Natural killer cell (primary cell): ENCODE measurements at regions not wholly inside any gene's neighbourhood (a gene's known extent, or its start where the extent isn't known, plus 50 kb on each side); places are given as distances from the start of the nearest gene placed in this dataset.

Experiments used
- ATAC-seq, 3 donors: fragments of 150-1000 bp in 2 of 3; fragments of 200-7000 bp in 1 of 3; cut with Tn5 transposase; 1 replicate in 1 of 3; 2 replicates in 2 of 3; pipeline ENCODE4 v1.10.0; 2021; ENCODE audit warnings: mild to moderate bottlenecking in 2 of 3, moderate library complexity in 2 of 3
- DNase-seq, 2 donors: peaks; one replicate each; pipeline versions ENCODE4 v3.0.0 to v3.0.0-alpha.2; 2013 to 2021; ENCODE audit warnings: mixed read lengths in 1 of 2
- H3K27ac ChIP-seq: one replicate; pipeline ENCODE4 v1.5.1; 2013; ENCODE audit warnings: mild to moderate bottlenecking, low read length
- H3K27me3 ChIP-seq: one replicate; pipeline ENCODE4 v1.6.1; 2013; ENCODE audit warnings: low read length; ENCODE audit not compliant: control insufficient read depth, insufficient read depth
- H3K36me3 ChIP-seq: one replicate; pipeline ENCODE4 v1.6.1; 2013; ENCODE audit warnings: low read length; ENCODE audit not compliant: control insufficient read depth, insufficient read depth
- H3K4me1 ChIP-seq: one replicate; pipeline ENCODE4 v1.6.1; 2013; ENCODE audit warnings: low read length; ENCODE audit not compliant: control insufficient read depth, insufficient read depth
- H3K4me3 ChIP-seq: one replicate; pipeline ENCODE4 v1.5.1; 2013; ENCODE audit warnings: low read length
- H3K9me3 ChIP-seq: one replicate; pipeline ENCODE4 v1.6.1; 2013; ENCODE audit warnings: low read length; ENCODE audit not compliant: control insufficient read depth, insufficient read depth
- H3K27ac Mint-ChIP-seq, 2 donors: one replicate each; pipeline ENCODE4 v1.8.0; 2022; ENCODE audit warnings: mild to moderate bottlenecking in 2 of 2, mixed read lengths in 2 of 2, moderate library complexity in 1 of 2
- H3K27me3 Mint-ChIP-seq, 2 donors: one replicate each; pipeline ENCODE4 v1.8.0; 2022; ENCODE audit warnings: low read depth in 2 of 2, mixed read lengths in 2 of 2
- H3K36me3 Mint-ChIP-seq: one replicate; pipeline ENCODE4 v1.8.0; 2022; ENCODE audit warnings: mixed read lengths
- H3K4me1 Mint-ChIP-seq, 2 donors: one replicate each; pipeline ENCODE4 v1.8.0; 2022; ENCODE audit warnings: mixed read lengths in 2 of 2
- H3K4me3 Mint-ChIP-seq: one replicate; pipeline ENCODE4 v1.8.0; 2022; ENCODE audit warnings: mild to moderate bottlenecking, moderate library complexity, mixed read lengths
- H3K9me3 Mint-ChIP-seq, 2 donors: one replicate each; pipeline ENCODE4 v1.8.0; 2022; ENCODE audit warnings: mixed read lengths in 2 of 2
- CTCF ChIP-seq: fragments of 200-600 bp; IDR thresholded peaks from one replicate; pipeline ENCODE4 v1.8.0; 2022; ENCODE audit warnings: antibody characterized with exemption
- WGBS: methylation state at CpG from one replicate; pipeline ENCODE4 v1.1.7; 2013; ENCODE audit warnings: missing lambda C conversion rate; ENCODE audit not compliant: insufficient coverage; 5-methylcytosine and 5-hydroxymethylcytosine counted together
- intact Hi-C: fragments of 100-400 bp; cut with micrococcal nuclease; formaldehyde crosslinking; loops from one replicate; pipeline ENCODE4 v1.14.2; 2022

GRCh38 chr5:120872297-120872696, 408.2 kb downstream of the PRR16 start:
- Histone ChIP-seq H3K27me3 (no peaks in the 10 kb centered on the region), H3K4me1 (no peaks in the 10 kb centered on the region), H3K9me3 (peaks cover 7% of the 10 kb centered on the region), H3K36me3 (no peaks in the 10 kb centered on the region), H3K4me3 (no peak overlapping the region), H3K27ac (no peak overlapping the region)
- no peak for ATAC-seq
- 90% methylated on average over 2 of the region's 2 CpGs for WGBS
- H3K9me3 Mint-ChIP-seq: peaks cover 10 to 12% of the 10 kb centered on the region in 2 donors
- H3K4me3 Mint-ChIP-seq: no peak overlapping the region
- intact Hi-C loops: no loop called here
- peaks cover 6% of the 10 kb centered on the region for H3K36me3 Mint-ChIP-seq
- no peak overlapping the region for H3K27ac Mint-ChIP-seq
- TF ChIP-seq CTCF: no peak
- DNase-seq: no peak
- no peaks in the 10 kb centered on the region for H3K27me3 Mint-ChIP-seq
- H3K4me1 Mint-ChIP-seq: no peaks in the 10 kb centered on the region

GRCh38 chr5:120873083-120873482, 409.0 kb downstream of the PRR16 start:
- no peak overlapping the region for H3K27ac Mint-ChIP-seq
- no peak for ATAC-seq
- Histone ChIP-seq H3K4me1 (no peaks in the 10 kb centered on the region), H3K9me3 (peaks cover 7% of the 10 kb centered on the region), H3K27ac (no peak overlapping the region), H3K36me3 (no peaks in the 10 kb centered on the region), H3K4me3 (no peak overlapping the region), H3K27me3 (no peaks in the 10 kb centered on the region)
- no peaks in the 10 kb centered on the region for H3K27me3 Mint-ChIP-seq
- peaks cover 5 to 7% of the 10 kb centered on the region in 2 donors for H3K9me3 Mint-ChIP-seq
- H3K4me1 Mint-ChIP-seq: no peaks in the 10 kb centered on the region
- WGBS: no CpG with 5 or more reads among the region's 1 CpG
- H3K36me3 Mint-ChIP-seq: no peaks in the 10 kb centered on the region
- no peak for DNase-seq
- H3K4me3 Mint-ChIP-seq: no peak overlapping the region
- TF ChIP-seq CTCF: no peak
- intact Hi-C loops: no loop called here

- Mint-ChIP-seq H3K27me3 (no peaks in the 10 kb centered on the region), H3K4me1 (no peaks in the 10 kb centered on the region), H3K27ac (no peak overlapping the region), H3K4me3 (no peak overlapping the region), H3K36me3 (no peaks in the 10 kb centered on the region), H3K9me3 (peaks cover 5 to 7% of the 10 kb centered on the region in 2 donors)
- intact Hi-C loops: no loop called here
- Histone ChIP-seq H3K4me1 (no peaks in the 10 kb centered on the region), H3K27ac (no peak overlapping the region), H3K36me3 (no peaks in the 10 kb centered on the region), H3K27me3 (no peaks in the 10 kb centered on the region), H3K9me3 (peaks cover 5% of the 10 kb centered on the region), H3K4me3 (no peak overlapping the region)
- no peak for ATAC-seq
- no peak for DNase-seq
- no peak for TF ChIP-seq CTCF
Observed at GRCh38 chr5:120874081-120874862, 410.2 kb downstream of the PRR16 start.
